ENCODE measurements at regions not wholly inside any gene's neighbourhood (a gene's known extent, or its start where the extent isn't known, plus 50 kb on each side); places are given as distances from the start of the nearest gene placed in this dataset.

- H3K36me3 Mint-ChIP-seq: no peaks in the 10 kb centered on the region
- H3K27ac Mint-ChIP-seq: no peak overlapping the region
- peaks cover 5% of the 10 kb centered on the region for H3K27me3 Mint-ChIP-seq
- no peak overlapping the region for H3K4me3 Mint-ChIP-seq
- H3K9me3 Mint-ChIP-seq (ENCODE audit: low read depth): no peaks in the 10 kb centered on the region
- no peaks in the 10 kb centered on the region for H3K4me1 Mint-ChIP-seq (ENCODE audit: low read depth)
These were observed 178.8 kb upstream of the TMTC4 start for GRCh38 chr13:100853434-100853833.

DNA sequence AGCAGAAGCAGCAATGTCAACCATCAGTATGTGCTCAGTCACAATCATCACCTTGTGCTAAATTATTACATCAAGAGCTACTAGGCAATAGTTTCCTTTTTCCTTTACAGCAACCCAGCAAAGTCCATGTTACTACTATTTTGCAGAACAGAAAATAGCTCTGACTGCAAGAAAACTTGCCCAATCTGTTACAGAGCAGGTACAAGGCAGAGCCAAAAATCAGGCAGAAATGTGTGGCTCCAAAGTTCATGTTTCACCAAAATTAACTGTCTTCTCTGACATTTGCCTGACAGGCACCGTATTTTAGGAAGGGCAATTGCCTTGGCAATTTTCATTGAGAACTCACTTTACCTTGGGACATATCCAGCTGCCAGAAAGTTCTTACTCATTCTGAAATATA is 177.6 kb upstream of the TMTC4 start:
- Mint-ChIP-seq H3K27ac (no peak overlapping the region), H3K36me3 (no peaks in the 10 kb centered on the region), H3K4me3 (no peak overlapping the region), H3K9me3 (ENCODE audit: low read depth) (no peaks in the 10 kb centered on the region), H3K4me1 (ENCODE audit: low read depth) (no peaks in the 10 kb centered on the region), H3K27me3 (peaks cover 5% of the 10 kb centered on the region)

GRCh38 chr13:100848304-100848703 is 173.7 kb upstream of the TMTC4 start:
- Mint-ChIP-seq H3K36me3 (no peaks in the 10 kb centered on the region), H3K4me3 (no peak overlapping the region), H3K9me3 (ENCODE audit: low read depth) (no peaks in the 10 kb centered on the region), H3K4me1 (ENCODE audit: low read depth) (no peaks in the 10 kb centered on the region), H3K27ac (no peak overlapping the region), H3K27me3 (peaks cover 7% of the 10 kb centered on the region)

DNA sequence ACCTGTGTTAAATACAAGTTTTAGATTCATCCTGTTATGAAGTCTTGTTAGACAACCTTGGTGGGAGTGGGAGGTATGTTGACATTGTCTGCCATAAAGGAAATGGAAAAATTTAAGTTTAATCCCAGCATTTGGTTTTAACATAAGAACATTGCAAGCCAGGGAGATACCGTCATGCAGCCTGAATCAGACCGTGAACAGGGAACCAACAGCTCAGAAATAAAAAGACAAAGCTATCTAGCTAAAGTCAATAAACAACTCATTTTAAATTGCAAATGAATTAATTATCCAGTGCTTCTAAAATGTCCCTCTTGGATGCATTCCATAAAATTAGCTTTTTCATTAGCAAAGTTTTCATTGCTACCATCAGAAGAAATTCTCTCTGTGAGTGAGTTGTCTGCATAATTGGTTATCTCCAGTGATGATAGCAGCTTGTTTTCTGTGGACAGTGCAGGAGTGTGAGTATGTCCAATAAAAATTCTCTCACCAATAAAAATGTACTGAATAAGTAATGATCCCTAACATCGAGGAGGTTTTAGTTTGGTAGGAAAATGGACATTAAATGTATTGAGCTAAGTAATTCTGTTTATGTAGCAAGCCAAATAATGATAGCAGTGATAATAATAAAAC is 170.6 kb upstream of the TMTC4 start:
- no peak overlapping the region for H3K4me3 Mint-ChIP-seq
- no peaks in the 10 kb centered on the region for H3K36me3 Mint-ChIP-seq
- H3K27ac Mint-ChIP-seq: no peak overlapping the region
- H3K9me3 Mint-ChIP-seq (ENCODE audit: low read depth): no peaks in the 10 kb centered on the region
- no peaks in the 10 kb centered on the region for H3K4me1 Mint-ChIP-seq (ENCODE audit: low read depth)
- H3K27me3 Mint-ChIP-seq: peaks cover 5% of the 10 kb centered on the region

GRCh38 chr13:100842136-100842535 is 167.5 kb upstream of the TMTC4 start:
- no peaks in the 10 kb centered on the region for H3K9me3 Mint-ChIP-seq (ENCODE audit: low read depth)
- peaks cover 5% of the 10 kb centered on the region for H3K27me3 Mint-ChIP-seq

DNA sequence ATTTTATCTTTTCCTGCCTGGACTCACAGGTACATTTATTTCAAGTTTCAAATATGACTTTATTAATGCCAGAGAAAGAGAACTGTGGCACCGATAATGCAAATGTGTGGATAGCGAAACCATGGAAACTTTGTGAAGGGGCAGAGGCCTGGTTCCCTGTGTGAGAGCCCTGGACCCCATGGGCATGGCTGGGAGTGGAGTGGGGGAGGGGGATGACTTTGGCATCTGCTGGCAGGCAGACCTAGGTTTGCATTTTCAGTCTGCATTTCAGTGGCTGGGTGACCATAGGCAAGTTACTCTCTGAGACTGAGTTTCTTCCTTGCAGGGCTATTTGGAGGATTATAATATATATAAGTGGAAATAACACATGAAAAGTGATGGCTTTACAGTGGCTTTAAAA is 163.8 kb upstream of the TMTC4 start:
- Mint-ChIP-seq H3K27ac (no peak overlapping the region), H3K4me1 (ENCODE audit: low read depth) (no peaks in the 10 kb centered on the region), H3K9me3 (ENCODE audit: low read depth) (no peaks in the 10 kb centered on the region)

More at GRCh38 chr13:100842136-100842535, 167.5 kb upstream of the TMTC4 start:
- Mint-ChIP-seq H3K4me3 (no peak overlapping the region), H3K4me1 (ENCODE audit: low read depth) (no peaks in the 10 kb centered on the region), H3K27ac (no peak overlapping the region), H3K36me3 (no peaks in the 10 kb centered on the region)

GRCh38 chr13:100837631-100838030 is 163.0 kb upstream of the TMTC4 start:
- no peaks in the 10 kb centered on the region for H3K27me3 Mint-ChIP-seq
- no peaks in the 10 kb centered on the region for H3K4me1 Mint-ChIP-seq (ENCODE audit: low read depth)
- no peaks in the 10 kb centered on the region for H3K9me3 Mint-ChIP-seq (ENCODE audit: low read depth)
- no peak overlapping the region for H3K4me3 Mint-ChIP-seq
- no peaks in the 10 kb centered on the region for H3K36me3 Mint-ChIP-seq
- H3K27ac Mint-ChIP-seq: no peak overlapping the region

More for the DNA sequence above, 163.8 kb upstream of the TMTC4 start:
- Mint-ChIP-seq H3K4me3 (no peak overlapping the region), H3K27me3 (no peaks in the 10 kb centered on the region), H3K36me3 (no peaks in the 10 kb centered on the region)

DNA sequence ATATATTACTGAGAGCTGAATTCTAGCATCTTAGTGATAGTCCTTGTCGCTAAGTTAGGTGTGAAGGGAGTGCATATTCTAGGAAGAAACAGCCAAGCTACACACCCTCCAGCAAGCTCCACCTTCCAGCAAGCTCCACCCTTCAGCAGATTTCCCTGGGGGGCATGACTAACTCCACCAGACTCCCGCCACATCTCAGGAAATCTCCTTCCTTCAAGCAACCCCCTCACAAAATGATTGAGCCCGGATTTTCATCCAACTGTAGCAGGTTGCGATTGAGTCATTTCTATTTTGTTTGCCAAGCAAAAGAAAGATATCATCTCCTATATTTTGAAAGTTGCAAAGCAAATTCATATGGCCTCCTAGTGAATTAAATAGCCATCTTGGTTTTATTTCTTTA is 162.1 kb upstream of the TMTC4 start:
- no peaks in the 10 kb centered on the region for H3K36me3 Mint-ChIP-seq
- no peaks in the 10 kb centered on the region for H3K4me1 Mint-ChIP-seq (ENCODE audit: low read depth)
- no peak overlapping the region for H3K27ac Mint-ChIP-seq
- peaks cover 3% of the 10 kb centered on the region for H3K27me3 Mint-ChIP-seq
- no peak overlapping the region for H3K4me3 Mint-ChIP-seq
- H3K9me3 Mint-ChIP-seq (ENCODE audit: low read depth): no peaks in the 10 kb centered on the region

GRCh38 chr13:100835695-100836094 is 161.1 kb upstream of the TMTC4 start:
- no peaks in the 10 kb centered on the region for H3K4me1 Mint-ChIP-seq (ENCODE audit: low read depth)
- H3K36me3 Mint-ChIP-seq: no peaks in the 10 kb centered on the region
- peaks cover 4% of the 10 kb centered on the region for H3K27me3 Mint-ChIP-seq
- H3K4me3 Mint-ChIP-seq: no peak overlapping the region
- no peak overlapping the region for H3K27ac Mint-ChIP-seq
- no peaks in the 10 kb centered on the region for H3K9me3 Mint-ChIP-seq (ENCODE audit: low read depth)

DNA sequence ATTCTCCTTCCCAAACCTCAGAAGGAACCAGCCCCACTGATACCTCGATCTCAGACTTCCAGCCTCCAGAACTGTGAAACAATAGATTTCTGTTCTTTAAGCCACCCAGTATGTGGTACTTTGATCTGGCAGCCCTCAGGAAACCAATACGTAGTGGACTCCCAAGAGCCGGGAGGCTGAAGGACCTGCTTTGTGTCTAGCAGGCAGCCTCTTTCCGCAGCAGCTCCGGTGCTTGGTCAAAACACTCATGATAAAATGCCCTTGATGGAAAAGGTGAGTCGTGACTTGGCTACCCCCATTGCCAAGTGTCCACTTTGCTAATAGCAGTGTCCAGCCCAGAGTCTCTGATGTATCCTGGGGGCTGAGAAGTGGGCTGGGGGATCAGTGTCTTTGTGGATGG is 158.8 kb upstream of the TMTC4 start:
- H3K4me1 Mint-ChIP-seq (ENCODE audit: low read depth): no peaks in the 10 kb centered on the region
- H3K27ac Mint-ChIP-seq: no peak overlapping the region
- H3K9me3 Mint-ChIP-seq (ENCODE audit: low read depth): no peaks in the 10 kb centered on the region
- no peaks in the 10 kb centered on the region for H3K36me3 Mint-ChIP-seq
- H3K4me3 Mint-ChIP-seq: no peak overlapping the region
- H3K27me3 Mint-ChIP-seq: peaks cover 4% of the 10 kb centered on the region

GRCh38 chr13:100828226-100828625 is 153.6 kb upstream of the TMTC4 start:
- no peaks in the 10 kb centered on the region for H3K36me3 Mint-ChIP-seq
- no peaks in the 10 kb centered on the region for H3K4me1 Mint-ChIP-seq (ENCODE audit: low read depth)
- no peak overlapping the region for H3K27ac Mint-ChIP-seq
- no peaks in the 10 kb centered on the region for H3K9me3 Mint-ChIP-seq (ENCODE audit: low read depth)
- H3K27me3 Mint-ChIP-seq: peaks cover 4% of the 10 kb centered on the region
- H3K4me3 Mint-ChIP-seq: no peak overlapping the region

GRCh38 chr13:100827489-100828176 is 153.0 kb upstream of the TMTC4 start:
- Mint-ChIP-seq H3K36me3 (no peaks in the 10 kb centered on the region), H3K9me3 (ENCODE audit: low read depth) (no peaks in the 10 kb centered on the region), H3K27ac (no peak overlapping the region), H3K27me3 (peaks cover 4% of the 10 kb centered on the region), H3K4me1 (ENCODE audit: low read depth) (no peaks in the 10 kb centered on the region), H3K4me3 (no peak overlapping the region)

- no peaks in the 10 kb centered on the region for H3K27me3 Mint-ChIP-seq
- H3K27ac Mint-ChIP-seq: no peak overlapping the region
- no peaks in the 10 kb centered on the region for H3K9me3 Mint-ChIP-seq (ENCODE audit: low read depth)
- no peaks in the 10 kb centered on the region for H3K4me1 Mint-ChIP-seq (ENCODE audit: low read depth)
- no peak overlapping the region for H3K4me3 Mint-ChIP-seq
- no peaks in the 10 kb centered on the region for H3K36me3 Mint-ChIP-seq
These were observed 151.8 kb upstream of the TMTC4 start for GRCh38 chr13:100826441-100826840.

DNA sequence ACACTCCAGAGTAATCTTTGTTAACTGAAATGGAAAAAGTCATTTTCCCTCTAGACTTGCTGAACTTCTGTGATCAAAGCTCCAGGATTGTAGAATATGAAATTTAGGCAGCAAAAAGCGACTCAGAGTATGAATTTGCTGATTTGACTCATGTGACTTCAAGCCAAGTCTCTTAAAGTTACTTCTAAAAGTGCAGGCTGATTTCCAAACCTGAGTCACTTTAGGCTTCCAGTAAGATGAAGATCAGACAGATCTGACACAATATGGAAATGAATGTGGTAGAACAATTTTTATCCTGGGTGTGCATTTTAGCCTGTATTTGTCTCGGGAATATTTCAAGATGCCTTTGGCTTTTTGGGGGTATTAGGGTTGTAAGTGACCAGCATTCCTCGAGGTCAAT is 151.0 kb upstream of the TMTC4 start:
- no peaks in the 10 kb centered on the region for H3K27me3 Mint-ChIP-seq
- H3K27ac Mint-ChIP-seq: no peak overlapping the region

DNA sequence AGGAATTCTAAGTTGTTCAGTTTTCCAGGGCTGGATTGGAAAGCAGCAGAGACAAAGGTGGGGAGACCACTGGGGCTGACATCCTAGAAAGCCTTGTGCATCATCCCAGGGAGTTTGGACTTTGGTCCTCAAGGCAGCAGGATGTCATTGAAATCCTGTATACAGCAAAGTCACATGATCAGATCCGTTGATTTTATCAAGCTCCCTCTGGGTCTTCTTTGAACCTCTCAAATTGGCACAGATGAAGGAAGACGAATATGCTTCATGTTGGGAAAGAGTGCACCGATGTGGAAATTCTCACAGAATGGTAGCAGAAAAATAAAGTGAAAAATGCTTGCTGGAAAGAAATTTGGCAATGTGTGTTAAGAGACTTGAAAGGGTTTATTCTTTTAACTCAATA is 149.8 kb upstream of the TMTC4 start:
- Mint-ChIP-seq H3K4me3 (no peak overlapping the region), H3K9me3 (ENCODE audit: low read depth) (peaks cover 3% of the 10 kb centered on the region), H3K4me1 (ENCODE audit: low read depth) (no peaks in the 10 kb centered on the region), H3K27ac (no peak overlapping the region), H3K27me3 (no peaks in the 10 kb centered on the region), H3K36me3 (no peaks in the 10 kb centered on the region)

More for the DNA sequence above, 151.0 kb upstream of the TMTC4 start:
- no peak overlapping the region for H3K4me3 Mint-ChIP-seq
- H3K9me3 Mint-ChIP-seq (ENCODE audit: low read depth): no peaks in the 10 kb centered on the region
- H3K36me3 Mint-ChIP-seq: no peaks in the 10 kb centered on the region
- H3K4me1 Mint-ChIP-seq (ENCODE audit: low read depth): no peaks in the 10 kb centered on the region

DNA sequence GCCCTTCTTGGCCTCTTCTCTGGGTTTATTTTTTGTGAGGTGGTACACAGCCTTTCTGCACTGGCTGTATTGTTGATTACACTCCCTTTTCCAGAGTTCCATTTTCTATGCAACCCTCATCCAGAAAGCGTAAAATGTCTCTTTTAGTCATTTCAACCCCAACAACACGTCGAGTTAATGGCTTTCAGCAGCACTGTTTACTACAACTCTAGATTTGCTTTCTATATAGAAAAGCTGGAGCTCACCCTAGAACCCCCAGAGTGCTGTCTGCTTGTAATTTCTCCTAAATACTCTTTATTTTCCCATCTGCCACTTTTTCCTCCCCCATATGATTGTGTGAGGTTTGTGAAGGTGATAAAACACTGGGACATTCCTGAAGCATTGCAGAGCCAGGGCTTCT is 148.9 kb upstream of the TMTC4 start:
- Mint-ChIP-seq H3K27me3 (no peaks in the 10 kb centered on the region), H3K36me3 (no peaks in the 10 kb centered on the region), H3K4me1 (ENCODE audit: low read depth) (no peaks in the 10 kb centered on the region), H3K4me3 (no peak overlapping the region), H3K9me3 (ENCODE audit: low read depth) (peaks cover 3% of the 10 kb centered on the region), H3K27ac (no peak overlapping the region)
